Endothelial cell of umbilical vein (primary cell): ENCODE measurements at regions not wholly inside any gene's neighbourhood (a gene's known extent, or its start where the extent isn't known, plus 50 kb on each side); places are given as distances from the start of the nearest gene placed in this dataset.

Experiments
- BruUV-seq: library from RNA; stranded (reverse); fragments of 400-500 nt; replicated peaks from 2 replicates; lab custom pipeline; 2021; lab: Mats Ljungman, UMichigan
- CTCF ChIA-PET: fragments of 300-600, 350-600 bp; sonication (Branson Sonifier 250); formaldehyde crosslinking; loops from one replicate; lab custom pipeline; 2021; ENCODE audit warnings: antibody characterized with exemption, inconsistent platforms; lab: Charles Lee
- POLR2A ChIA-PET: fragments of 300-600, 350-600 bp; sonication (Branson Sonifier 250); formaldehyde crosslinking; loops from one replicate; lab custom pipeline; 2021; ENCODE audit warnings: antibody characterized with exemption, inconsistent platforms; lab: Charles Lee
- DNase-seq: peaks from one replicate; pipeline ENCODE4 v3.0.0-alpha.2; 2011; ENCODE audit warnings: low read depth, low spot score
- FAIRE-seq: peaks from 2 replicates; lab custom pipeline; 2011; peaks lifted over from hg19 to GRCh38; lab: Jason Lieb, UNC
- H2AFZ ChIP-seq: 2 replicates; pipeline ENCODE4 v1.6.0; 2012; ENCODE audit warnings: low read depth, low read length, control low read depth, inconsistent platforms
- H3K27ac ChIP-seq: 2 replicates; pipeline ENCODE4 v1.5.1; 2011; ENCODE audit warnings: low read depth, mild to moderate bottlenecking, control low read depth, low read length, moderate library complexity; ENCODE audit not compliant: insufficient read depth
- H3K27me3 ChIP-seq, 2 experiments: 2 replicates each; pipeline versions ENCODE4 v1.6.0 to v1.6.1; 2011; ENCODE audit warnings: low read length in 2 of 2, mixed read lengths in 1 of 2; ENCODE audit not compliant: control insufficient read depth in 2 of 2, insufficient read depth in 2 of 2
- H3K36me3 ChIP-seq, 2 experiments: 2 replicates in 1 of 2; 3 replicates in 1 of 2; pipeline ENCODE4 v1.5.1; 2011; ENCODE audit warnings: low read length in 2 of 2, mild to moderate bottlenecking in 1 of 2, moderate library complexity in 1 of 2; ENCODE audit not compliant: control insufficient read depth in 2 of 2, insufficient read depth in 2 of 2; ENCODE audit errors: extremely low read depth in 1 of 2
- H3K4me1 ChIP-seq: 3 replicates; pipeline ENCODE4 v1.5.1; 2011; ENCODE audit warnings: mild to moderate bottlenecking, low read length; ENCODE audit not compliant: control insufficient read depth, insufficient read depth; ENCODE audit errors: extremely low read depth
- H3K4me2 ChIP-seq: 2 replicates; pipeline ENCODE4 v1.6.1; 2011; ENCODE audit warnings: low read length, control low read depth, mixed read lengths; ENCODE audit not compliant: insufficient read depth
- H3K4me3 ChIP-seq, 3 experiments: fragments of 200-600 bp in 1 of 3; sonication (generic), shearing (Covaris generic) in 1 of 3; replicated peaks in 1 of 3; 2 replicates each; pipeline ENCODE4 v1.5.1; 2011 to 2016; ENCODE audit warnings: control low read depth in 3 of 3, low read length in 3 of 3, mild to moderate bottlenecking in 2 of 3, inconsistent platforms in 1 of 3, low read depth in 1 of 3, moderate library complexity in 1 of 3; ENCODE audit not compliant: insufficient read depth in 1 of 3
- H3K79me2 ChIP-seq: 2 replicates; pipeline ENCODE4 v1.6.0; 2012; ENCODE audit warnings: low read length, inconsistent platforms; ENCODE audit not compliant: control insufficient read depth, insufficient read depth
- H3K9ac ChIP-seq: replicated peaks from 2 replicates; pipeline ENCODE3; 2011; ENCODE audit warnings: low read length, control low read depth; ENCODE audit not compliant: insufficient read depth; ENCODE audit errors: extremely low read depth
- H3K9me1 ChIP-seq: replicated peaks from 3 replicates; pipeline ENCODE4 v1.6.0; 2011; ENCODE audit warnings: mild to moderate bottlenecking, low read length; ENCODE audit not compliant: control insufficient read depth, insufficient read depth; ENCODE audit errors: extremely low read depth
- H3K9me3 ChIP-seq: replicated peaks from 2 replicates; pipeline ENCODE4 v1.5.1; 2012; ENCODE audit warnings: low read length, inconsistent platforms; ENCODE audit not compliant: control insufficient read depth, insufficient read depth
- H4K20me1 ChIP-seq: replicated peaks from 2 replicates; pipeline ENCODE3; 2011; ENCODE audit warnings: mild to moderate bottlenecking, low read length; ENCODE audit not compliant: control insufficient read depth, insufficient read depth; ENCODE audit errors: extremely low read depth
- EZH2 ChIP-seq: IDR thresholded peaks from 2 replicates; pipeline ENCODE4 v1.6.1; 2012; ENCODE audit warnings: borderline replicate concordance, low read depth, mild to moderate bottlenecking, moderate library complexity, low read length, inconsistent platforms; ENCODE audit not compliant: severe bottlenecking
- FOS ChIP-seq: IDR thresholded peaks from 2 replicates; pipeline ENCODE4 v1.6.1; 2011; ENCODE audit warnings: mild to moderate bottlenecking, low read length, moderate library complexity, borderline replicate concordance; ENCODE audit not compliant: insufficient read depth
- GATA2 ChIP-seq: IDR thresholded peaks from 2 replicates; pipeline ENCODE4 v1.7.0; 2011; ENCODE audit warnings: low read depth, mild to moderate bottlenecking, moderate library complexity, mixed read lengths, low read length; ENCODE audit not compliant: insufficient read length, insufficient read depth
- JUN ChIP-seq: IDR thresholded peaks from 2 replicates; pipeline ENCODE4 v1.6.1; 2011; ENCODE audit warnings: borderline replicate concordance, low read depth; ENCODE audit not compliant: insufficient read length, insufficient read depth
- MYC ChIP-seq: IDR thresholded peaks from one replicate; pipeline ENCODE4 v1.6.1; 2011; ENCODE audit warnings: mild to moderate bottlenecking, low read depth, low read length
- POLR2A ChIP-seq: IDR thresholded peaks from 2 replicates; pipeline ENCODE4 v1.6.1; 2012; ENCODE audit warnings: low read depth, mild to moderate bottlenecking, control low read depth, low read length
- POLR2AphosphoS5 ChIP-seq: IDR thresholded peaks from 2 replicates; pipeline ENCODE4 v1.6.1; 2012; ENCODE audit warnings: low read depth, mild to moderate bottlenecking, control low read depth, low read length, moderate library complexity; ENCODE audit not compliant: insufficient read depth
- dilution Hi-C: fragments of 300-500 bp; cut with MboI; formaldehyde crosslinking; loops from one replicate; pipeline ENCODE4 v1.15.0; 2019; ENCODE audit warnings: low sequenced_read_pairs; ENCODE audit not compliant: extremely low pct_ligation_motif_present
- intact Hi-C: fragments of 100-400 bp; cut with micrococcal nuclease; formaldehyde crosslinking; loops from one replicate; pipeline ENCODE4 v1.10.0; 2022
- TF ChIP-seq, protein P1 (sequence below): IDR thresholded peaks from 2 replicates; pipeline ENCODE4 v1.6.1; 2011; ENCODE audit not compliant: insufficient read depth, insufficient read length
- TF ChIP-seq, protein P2 (sequence below), 2 donors: IDR thresholded peaks; 1 replicate in 1 of 2; 2 replicates in 1 of 2; pipeline ENCODE4 v1.5.1; 2011; ENCODE audit warnings: low read length in 2 of 2, mild to moderate bottlenecking in 2 of 2, moderate library complexity in 2 of 2, control low read depth in 1 of 2, inconsistent platforms in 1 of 2, low read depth in 1 of 2; ENCODE audit not compliant: insufficient read depth in 1 of 2; ENCODE audit errors: extremely low read depth in 1 of 2

GRCh38 chr18:54509793-54510192 is 81.3 kb upstream of the DYNAP start:
- H3K4me2 ChIP-seq, result no peak overlapping the region
- no peaks in the 10 kb centered on the region for H3K27me3 ChIP-seq
- no peak overlapping the region for H3K9ac ChIP-seq
- no TSS peak for BruUV-seq
- FAIRE-seq, result no peak
- ChIA-PET POLR2A (no interaction called here), CTCF (no interaction called here)
- TF ChIP-seq, protein P1, sequence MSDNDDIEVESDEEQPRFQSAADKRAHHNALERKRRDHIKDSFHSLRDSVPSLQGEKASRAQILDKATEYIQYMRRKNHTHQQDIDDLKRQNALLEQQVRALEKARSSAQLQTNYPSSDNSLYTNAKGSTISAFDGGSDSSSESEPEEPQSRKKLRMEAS, result no peak
- H3K4me1 ChIP-seq, result no peaks in the 10 kb centered on the region
- H2AFZ ChIP-seq, result no peak overlapping the region
- no peaks in the 10 kb centered on the region for H3K9me1 ChIP-seq
- H3K27ac ChIP-seq, result no peak overlapping the region
- DNase-seq, result no peak
- no peak overlapping the region for H3K4me3 ChIP-seq
- dilution Hi-C loops (no loop called here), intact Hi-C loops (no loop called here)
- no peaks in the 10 kb centered on the region for H3K79me2 ChIP-seq
- H4K20me1 ChIP-seq, result no peaks in the 10 kb centered on the region
- H3K36me3 ChIP-seq, result no peaks in the 10 kb centered on the region
- no peaks in the 10 kb centered on the region for H3K9me3 ChIP-seq

- FAIRE-seq, result no peak
- H2AFZ ChIP-seq, result no peak overlapping the region
- POLR2A ChIA-PET, result no interaction called here
These were observed 75.9 kb upstream of the DYNAP start for GRCh38 chr18:54515149-54515548.

More at GRCh38 chr18:54515149-54515548, 75.9 kb upstream of the DYNAP start:
- Histone ChIP-seq H3K27ac (no peak overlapping the region), H3K4me3 (no peak overlapping the region), H4K20me1 (no peaks in the 10 kb centered on the region), H3K36me3 (no peaks in the 10 kb centered on the region), H3K4me2 (no peak overlapping the region), H3K27me3 (no peaks in the 10 kb centered on the region), H3K9ac (no peak overlapping the region), H3K79me2 (no peaks in the 10 kb centered on the region), H3K9me1 (no peaks in the 10 kb centered on the region), H3K4me1 (no peaks in the 10 kb centered on the region), H3K9me3 (no peaks in the 10 kb centered on the region)
- intact Hi-C loops (no loop called here), dilution Hi-C loops (no loop called here)
- CTCF ChIA-PET, result no interaction called here
- no TSS peak for BruUV-seq
- TF ChIP-seq GATA2, result no peak
- no peak for TF ChIP-seq POLR2A
- TF ChIP-seq JUN, result no peak
- TF ChIP-seq MYC, result no peak
- TF ChIP-seq, protein P2, sequence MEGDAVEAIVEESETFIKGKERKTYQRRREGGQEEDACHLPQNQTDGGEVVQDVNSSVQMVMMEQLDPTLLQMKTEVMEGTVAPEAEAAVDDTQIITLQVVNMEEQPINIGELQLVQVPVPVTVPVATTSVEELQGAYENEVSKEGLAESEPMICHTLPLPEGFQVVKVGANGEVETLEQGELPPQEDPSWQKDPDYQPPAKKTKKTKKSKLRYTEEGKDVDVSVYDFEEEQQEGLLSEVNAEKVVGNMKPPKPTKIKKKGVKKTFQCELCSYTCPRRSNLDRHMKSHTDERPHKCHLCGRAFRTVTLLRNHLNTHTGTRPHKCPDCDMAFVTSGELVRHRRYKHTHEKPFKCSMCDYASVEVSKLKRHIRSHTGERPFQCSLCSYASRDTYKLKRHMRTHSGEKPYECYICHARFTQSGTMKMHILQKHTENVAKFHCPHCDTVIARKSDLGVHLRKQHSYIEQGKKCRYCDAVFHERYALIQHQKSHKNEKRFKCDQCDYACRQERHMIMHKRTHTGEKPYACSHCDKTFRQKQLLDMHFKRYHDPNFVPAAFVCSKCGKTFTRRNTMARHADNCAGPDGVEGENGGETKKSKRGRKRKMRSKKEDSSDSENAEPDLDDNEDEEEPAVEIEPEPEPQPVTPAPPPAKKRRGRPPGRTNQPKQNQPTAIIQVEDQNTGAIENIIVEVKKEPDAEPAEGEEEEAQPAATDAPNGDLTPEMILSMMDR (IDR thresholded peaks at IDR 0.05; ENCODE audit: extremely low read depth in 1 of 2, insufficient read depth in 1 of 2, low read depth in 1 of 2, low read length in 2 of 2), result no peak
- TF ChIP-seq, protein P1, result no peak
- no peak for TF ChIP-seq EZH2
- TF ChIP-seq FOS, result no peak
- TF ChIP-seq POLR2AphosphoS5, result no peak
- no peak for DNase-seq
